Urothelium cell line (cell line): ENCODE measurements at regions not wholly inside any gene's neighbourhood (a gene's known extent, or its start where the extent isn't known, plus 50 kb on each side); places are given as distances from the start of the nearest gene placed in this dataset.

Experiments
- DNase-seq: peaks from one replicate; pipeline ENCODE4 v3.0.0; 2011; ENCODE audit warnings: low spot score, mixed read lengths
- FAIRE-seq: peaks from 2 replicates; lab custom pipeline; 2011; peaks lifted over from hg19 to GRCh38; lab: Jason Lieb, UNC

- no peak for FAIRE-seq
Observed at GRCh38 chr5:113789769-113790168, 276.3 kb downstream of the YTHDC2 start.

GRCh38 chr5:113792806-113793205, 279.3 kb downstream of the YTHDC2 start:
- DNase-seq (no peak), FAIRE-seq (no peak)

More at GRCh38 chr5:113789769-113790168, 276.3 kb downstream of the YTHDC2 start:
- no peak for DNase-seq

- FAIRE-seq (no peak), DNase-seq (no peak)
Observed at GRCh38 chr5:113794981-113795380, 281.5 kb downstream of the YTHDC2 start.

DNA sequence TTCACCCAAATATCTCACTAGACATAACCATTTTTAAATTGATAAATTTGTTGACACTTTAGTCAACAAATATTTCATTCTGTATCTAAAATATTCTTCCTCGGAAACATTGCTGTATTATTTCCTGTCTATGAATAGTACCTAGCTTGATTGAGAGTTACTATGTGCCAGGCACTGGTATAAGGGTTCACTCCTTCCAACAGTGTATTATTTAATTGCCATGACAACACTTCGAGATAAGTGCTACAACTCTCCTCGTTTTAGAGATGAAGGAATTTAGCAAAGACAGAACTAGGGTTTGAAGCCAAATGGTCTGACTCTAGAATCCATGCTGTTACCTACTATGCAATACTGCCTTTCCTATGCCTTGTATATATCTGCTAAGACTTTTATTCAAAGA, 287.2 kb downstream of the YTHDC2 start:
- DNase-seq (no peak), FAIRE-seq (no peak)

- DNase-seq (peak; percentile 10), FAIRE-seq (no peak)
Observed at GRCh38 chr5:113804264-113804663, 290.8 kb downstream of the YTHDC2 start.

DNA sequence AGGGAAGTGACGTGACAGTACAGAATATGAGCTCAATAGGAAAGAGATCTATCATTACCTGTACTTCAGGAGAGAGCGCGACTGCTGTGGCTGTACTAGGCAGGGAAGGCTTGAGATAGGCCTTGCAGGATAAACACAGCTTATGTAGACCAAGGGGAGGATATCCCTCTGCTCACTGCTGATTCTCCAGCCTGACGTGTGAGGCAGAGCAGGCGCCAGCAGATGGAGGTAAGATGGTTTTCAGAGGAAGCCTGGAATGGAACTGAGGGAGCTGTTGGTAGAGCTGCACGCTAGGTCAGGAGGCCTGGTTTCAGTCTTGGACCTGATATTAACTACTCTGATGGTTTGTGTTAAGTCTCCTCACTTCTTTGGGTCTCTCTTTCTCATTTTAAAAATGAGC, 291.4 kb downstream of the YTHDC2 start:
- no peak for FAIRE-seq
- DNase-seq = no peak

DNA sequence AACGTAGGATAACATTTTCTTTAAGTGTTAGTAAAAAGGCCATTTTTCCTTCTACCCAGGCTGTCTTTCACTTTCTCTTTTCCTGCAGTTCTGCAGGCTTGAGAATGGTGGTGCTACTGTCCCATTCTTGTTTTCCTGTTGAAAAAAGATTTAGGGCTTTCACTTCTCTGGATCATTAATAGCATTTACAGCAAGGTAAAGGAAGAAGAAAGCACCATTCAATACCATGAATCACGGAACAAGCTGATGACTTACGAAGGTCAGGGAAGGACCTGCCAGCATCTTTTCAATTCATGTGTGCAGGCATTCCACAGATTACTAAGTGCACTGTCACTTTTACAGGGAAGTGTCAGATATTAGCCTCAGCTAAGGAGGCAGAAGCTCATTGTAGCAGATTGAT, 292.8 kb downstream of the YTHDC2 start:
- no peak for FAIRE-seq
- peak; percentile 20 for DNase-seq

GRCh38 chr5:113806904-113807303, 293.4 kb downstream of the YTHDC2 start:
- peak; percentile 20 for FAIRE-seq
- DNase-seq = no peak

DNA sequence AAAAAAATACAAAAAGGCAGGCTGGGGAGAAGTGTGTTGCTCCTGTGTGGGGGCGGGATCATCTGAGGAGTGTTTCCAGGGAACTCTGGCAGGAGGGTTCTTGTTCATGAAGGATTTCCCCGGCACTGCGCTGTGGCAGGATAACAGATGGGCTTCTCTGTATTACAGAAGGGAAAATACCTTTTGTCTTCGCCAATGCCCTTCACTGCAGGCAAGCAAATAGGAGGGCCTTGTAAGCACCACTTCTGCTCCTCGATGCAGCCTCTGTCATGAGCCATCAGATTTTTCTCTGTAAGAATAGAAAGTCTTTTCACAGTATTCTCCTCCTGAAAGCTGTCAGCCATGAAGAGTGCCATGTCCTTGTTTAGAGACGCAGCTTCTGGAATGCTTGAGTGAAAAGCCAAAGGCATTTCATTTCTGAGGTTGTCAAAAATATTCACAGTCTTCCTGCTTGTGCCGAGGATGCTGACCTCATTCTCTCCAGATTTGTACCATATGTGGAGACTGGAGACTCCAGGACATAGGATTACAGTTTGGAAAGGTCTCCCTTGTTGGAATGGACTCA, 294.0 kb downstream of the YTHDC2 start:
- DNase-seq = no peak
- FAIRE-seq = no peak

GRCh38 chr5:113808956-113809355, 295.5 kb downstream of the YTHDC2 start:
- FAIRE-seq (no peak), DNase-seq (no peak)

GRCh38 chr5:113809626-113810025, 296.1 kb downstream of the YTHDC2 start:
- FAIRE-seq = no peak

GRCh38 chr5:113813466-113813865, 300.0 kb downstream of the YTHDC2 start:
- DNase-seq (no peak), FAIRE-seq (no peak)

More at GRCh38 chr5:113809626-113810025, 296.1 kb downstream of the YTHDC2 start:
- no peak for DNase-seq

- FAIRE-seq (no peak), DNase-seq (no peak)
Observed at GRCh38 chr5:113817683-113818082, 304.2 kb downstream of the YTHDC2 start.

- DNase-seq (no peak), FAIRE-seq (no peak)
Observed at GRCh38 chr5:113823696-113824095, 310.2 kb downstream of the YTHDC2 start.

DNA sequence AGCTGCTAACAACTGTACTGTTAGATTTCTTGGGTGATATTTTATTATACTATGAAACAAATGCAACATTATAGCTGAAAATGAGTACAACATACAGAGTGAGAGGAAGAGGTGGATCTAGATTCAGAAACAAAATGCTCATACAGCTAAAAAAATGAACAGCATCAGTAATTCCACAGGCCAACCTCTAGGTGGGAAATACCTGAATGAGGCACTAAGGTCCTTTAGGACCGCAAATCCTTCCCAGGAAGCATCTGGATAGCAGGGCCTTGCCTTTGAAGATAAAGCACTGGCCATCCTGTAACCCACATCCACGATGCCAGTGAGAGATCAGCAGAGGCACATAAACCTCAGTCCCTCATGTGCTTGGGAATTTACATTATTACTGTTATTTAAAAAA, 310.8 kb downstream of the YTHDC2 start:
- FAIRE-seq (no peak), DNase-seq (no peak)

- DNase-seq = no peak
- no peak for FAIRE-seq
Observed at GRCh38 chr5:113825176-113825575, 311.7 kb downstream of the YTHDC2 start.

- no peak for DNase-seq
- FAIRE-seq = no peak
Observed at GRCh38 chr5:113846941-113847340, 333.4 kb downstream of the YTHDC2 start.

DNA sequence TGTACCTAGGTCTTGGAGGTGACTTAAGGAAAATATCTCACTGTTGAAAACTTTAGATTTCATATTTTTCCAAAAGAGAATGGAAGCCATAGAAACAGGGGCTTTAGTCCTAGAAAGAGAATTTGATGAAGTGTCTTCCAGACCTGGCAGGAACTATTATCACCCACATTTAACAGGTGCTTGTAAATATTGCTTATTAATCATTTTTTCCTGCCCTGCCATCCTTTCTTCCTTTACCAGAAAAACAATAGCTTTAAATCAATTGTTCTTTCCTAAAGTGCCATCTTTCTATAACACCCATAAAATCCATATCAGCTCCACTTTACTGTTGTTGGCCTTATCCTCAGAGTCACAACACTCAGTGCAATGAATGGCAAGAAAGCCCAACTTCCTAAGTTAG, 350.9 kb downstream of the YTHDC2 start:
- FAIRE-seq (no peak), DNase-seq (no peak)

DNA sequence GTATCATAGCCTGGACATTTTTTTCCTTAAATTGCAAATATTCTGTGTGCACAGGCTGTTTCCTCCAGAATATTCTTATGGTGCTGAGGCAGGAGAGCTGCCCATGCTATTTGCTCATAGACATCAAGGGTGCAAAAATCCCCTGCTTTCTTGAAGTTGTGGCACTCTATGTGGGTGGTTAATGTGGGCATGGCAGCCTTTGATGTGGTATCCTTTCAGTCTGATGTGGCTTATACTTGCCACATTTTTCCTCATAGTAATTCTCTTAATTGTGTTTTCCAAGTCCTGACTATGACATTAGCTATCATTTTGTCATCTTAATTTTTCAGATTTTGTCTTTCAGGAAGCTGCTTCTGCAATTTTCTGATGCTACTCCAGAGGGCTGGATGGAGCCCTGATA, 353.3 kb downstream of the YTHDC2 start:
- FAIRE-seq = no peak
- DNase-seq = no peak

- FAIRE-seq = no peak
Observed at GRCh38 chr5:113869611-113870010, 356.1 kb downstream of the YTHDC2 start.

DNA sequence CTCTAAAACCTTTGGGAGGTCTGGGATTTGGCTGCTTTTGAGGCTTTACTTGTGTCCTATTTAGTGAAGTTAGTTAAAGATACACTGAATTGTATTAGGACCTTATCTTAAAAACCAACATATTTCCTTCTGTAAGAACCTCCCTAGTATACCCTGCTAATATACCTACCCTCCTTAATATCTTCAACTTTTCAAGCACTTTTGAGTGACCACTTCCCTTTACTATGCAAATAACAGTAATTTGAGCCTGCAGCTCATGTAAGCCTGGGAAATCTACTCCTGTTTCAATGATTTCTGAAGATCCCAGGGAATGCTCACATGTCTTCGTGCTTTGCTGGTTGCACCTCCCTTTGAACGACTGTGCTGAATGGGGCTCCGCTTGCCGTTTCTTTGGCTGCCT, 358.5 kb downstream of the YTHDC2 start:
- no peak for FAIRE-seq
- DNase-seq = no peak

More at GRCh38 chr5:113869611-113870010, 356.1 kb downstream of the YTHDC2 start:
- no peak for DNase-seq

- FAIRE-seq (no peak), DNase-seq (no peak)
Observed at GRCh38 chr5:113875096-113875495, 361.6 kb downstream of the YTHDC2 start.

GRCh38 chr5:113891491-113891890, 378.0 kb downstream of the YTHDC2 start:
- no peak for DNase-seq
- FAIRE-seq = no peak
